ENCODE measurements at regions not wholly inside any gene's neighbourhood (a gene's known extent, or its start where the extent isn't known, plus 50 kb on each side); places are given as distances from the start of the nearest gene placed in this dataset.

DNA sequence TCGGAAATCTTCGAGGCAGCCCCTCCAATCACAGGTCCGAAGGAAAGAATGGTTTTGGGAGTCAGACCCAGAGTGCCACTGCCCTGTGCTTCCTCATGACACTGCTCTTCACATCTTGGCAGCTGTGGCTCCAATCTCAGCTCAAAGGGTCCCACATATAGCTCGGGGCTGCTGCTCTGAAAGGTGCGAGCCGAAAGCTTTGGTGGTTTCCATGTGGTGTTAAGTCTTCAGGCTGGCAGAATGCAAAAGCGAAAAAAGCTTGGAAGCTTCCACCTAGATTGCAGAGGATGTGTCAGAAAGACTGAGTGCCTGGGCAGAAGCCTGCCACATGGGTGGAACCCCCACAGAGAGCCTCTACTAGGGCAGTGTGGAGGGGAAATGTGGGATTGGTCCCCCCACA is 314.3 kb upstream of the CHD6 start:
- no peak for ATAC-seq (replicated peaks in 6 of 8)
- in situ Hi-C loops (cut with MboI; ENCODE audit: low pct_unique_long_range_greater_than_20kb in 2 of 9, low sequenced_read_pairs in 9 of 9, unreplicated experiment in 9 of 9): no loop called here
- H3K4me3 ChIP-seq: no peak overlapping the region
- no peaks in the 10 kb centered on the region for H3K4me1 ChIP-seq (replicated peaks in 1 of 2)
- WGBS, 10 experiments: 10 to 100% (median 81%) methylated on average over 1 to 4 of the region's 7 CpGs
- no peak overlapping the region for H3K27ac ChIP-seq

DNA sequence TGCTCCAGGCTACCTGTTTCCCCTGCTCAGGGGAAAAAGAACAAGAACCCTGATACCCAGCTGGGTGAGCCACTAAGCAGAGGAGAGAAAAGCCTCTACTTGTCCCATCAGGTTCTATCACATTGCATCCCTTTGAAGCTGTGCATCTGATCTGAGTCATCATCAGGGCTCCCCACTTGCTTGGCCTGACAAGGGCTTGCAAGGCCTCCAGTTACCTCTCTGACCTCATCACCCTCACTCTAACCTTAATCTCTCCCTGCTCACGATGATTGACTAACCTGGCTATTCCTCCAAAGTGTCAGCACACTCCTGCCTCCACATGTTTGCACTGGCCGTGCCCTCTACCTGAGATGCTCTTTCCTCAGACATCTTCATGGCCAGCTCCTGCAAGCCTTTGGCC is 309.5 kb upstream of the CHD6 start:
- 0 to 86% (median 42%) methylated on average over 1 of the region's 2 CpGs; no CpG with 5 or more reads in 6 of the 10 experiments for WGBS, 10 experiments
- H3K27ac ChIP-seq: no peak overlapping the region
- H3K4me3 ChIP-seq: no peak overlapping the region
- no peaks in the 10 kb centered on the region for H3K4me1 ChIP-seq (replicated peaks in 1 of 2)
- in situ Hi-C loops (cut with MboI; ENCODE audit: low pct_unique_long_range_greater_than_20kb in 2 of 9, low sequenced_read_pairs in 9 of 9, unreplicated experiment in 9 of 9): no loop called here
- no peak for ATAC-seq (replicated peaks in 6 of 8)

DNA sequence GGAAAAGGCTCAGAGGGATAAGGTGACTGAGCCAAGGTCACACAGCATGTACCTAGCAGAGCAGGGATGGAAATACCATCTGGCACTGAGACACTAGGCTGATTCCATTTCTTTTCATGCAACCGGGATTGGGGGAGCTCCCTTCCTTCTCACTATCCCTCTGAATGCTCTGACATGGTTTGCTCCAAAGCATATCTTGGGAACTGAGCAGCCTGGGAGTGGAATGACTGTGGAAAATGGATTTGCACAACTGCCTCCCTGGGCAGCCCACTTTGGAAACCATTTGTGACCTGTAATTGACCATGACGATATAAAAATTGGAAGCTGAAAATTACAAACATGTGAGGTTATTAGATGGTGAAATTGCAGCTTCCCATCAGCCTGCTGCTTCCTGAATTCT is 309.0 kb upstream of the CHD6 start:
- in situ Hi-C loops (cut with MboI; ENCODE audit: low pct_unique_long_range_greater_than_20kb in 2 of 9, low sequenced_read_pairs in 9 of 9, unreplicated experiment in 9 of 9): no loop called here
- WGBS, 10 experiments: 0 to 100% (median 46%) methylated on average over 1 to 2 of the region's 2 CpGs; no CpG with 5 or more reads in 4 of the 10 experiments

DNA sequence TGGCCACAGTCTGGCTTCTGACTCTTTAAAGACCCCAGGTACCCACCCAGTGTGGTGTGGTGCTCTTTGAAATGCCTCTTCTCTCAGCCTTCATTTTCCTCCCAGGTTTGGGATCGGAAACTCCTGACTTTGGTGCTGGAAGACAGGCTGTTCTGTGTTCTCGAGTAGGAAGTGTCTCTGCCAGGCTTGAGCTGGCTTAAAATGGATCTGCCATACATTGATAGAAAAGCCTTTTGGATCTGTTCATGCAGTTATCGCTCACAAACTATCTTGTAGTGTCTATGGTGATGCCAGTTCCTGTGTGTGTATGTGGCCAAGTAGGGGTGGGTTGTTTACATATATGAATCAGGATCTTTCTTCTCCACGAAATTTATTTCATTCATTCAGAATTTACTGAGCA is 307.3 kb upstream of the CHD6 start:
- no peak overlapping the region for H3K4me3 ChIP-seq
- H3K4me1 ChIP-seq (replicated peaks in 1 of 2): no peaks in the 10 kb centered on the region
- ATAC-seq (replicated peaks in 6 of 8): no peak
- 17 to 82% (median 24%) methylated on average over 2 to 4 of the region's 4 CpGs; no CpG with 5 or more reads in 4 of the 10 experiments for WGBS, 10 experiments
- H3K27ac ChIP-seq: no peak overlapping the region
- in situ Hi-C loops (cut with MboI; ENCODE audit: low pct_unique_long_range_greater_than_20kb in 2 of 9, low sequenced_read_pairs in 9 of 9, unreplicated experiment in 9 of 9): no loop called here

More for the DNA sequence above, 309.0 kb upstream of the CHD6 start:
- ATAC-seq (replicated peaks in 6 of 8): no peak
- Histone ChIP-seq H3K4me1 (replicated peaks in 1 of 2) (no peaks in the 10 kb centered on the region), H3K27ac (no peak overlapping the region), H3K4me3 (no peak overlapping the region)

DNA sequence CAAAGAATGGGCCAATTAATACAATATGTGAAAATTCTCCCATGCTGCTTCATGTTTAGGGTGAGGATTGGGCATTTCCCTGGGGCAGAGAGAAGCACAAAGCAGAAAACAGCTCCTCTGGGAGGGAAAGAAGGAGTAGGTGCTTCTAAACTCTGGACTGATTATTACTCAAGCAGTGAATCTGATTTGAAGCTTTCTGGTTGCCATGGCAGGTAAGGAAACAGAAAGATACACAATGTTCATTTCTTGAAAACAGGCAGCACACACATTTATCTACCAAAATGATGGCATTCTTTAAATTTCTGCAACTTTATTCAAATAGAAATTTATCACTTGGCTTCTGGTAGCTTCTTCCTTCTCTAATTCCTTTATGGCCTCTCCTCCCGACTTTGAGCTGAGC is 305.4 kb upstream of the CHD6 start:
- no peaks in the 10 kb centered on the region for H3K4me1 ChIP-seq (replicated peaks in 1 of 2)
- in situ Hi-C loops (cut with MboI; ENCODE audit: low pct_unique_long_range_greater_than_20kb in 2 of 9, low sequenced_read_pairs in 9 of 9, unreplicated experiment in 9 of 9): no loop called here
- peak in 2 of 8 experiments; percentile 28 to 29 for ATAC-seq (replicated peaks in 6 of 8)
- no peak overlapping the region for H3K27ac ChIP-seq
- no peak overlapping the region for H3K4me3 ChIP-seq
- 0 to 55% (median 27%) methylated on average over 1 of the region's 1 CpG; no CpG with 5 or more reads in 4 of the 10 experiments for WGBS, 10 experiments

DNA sequence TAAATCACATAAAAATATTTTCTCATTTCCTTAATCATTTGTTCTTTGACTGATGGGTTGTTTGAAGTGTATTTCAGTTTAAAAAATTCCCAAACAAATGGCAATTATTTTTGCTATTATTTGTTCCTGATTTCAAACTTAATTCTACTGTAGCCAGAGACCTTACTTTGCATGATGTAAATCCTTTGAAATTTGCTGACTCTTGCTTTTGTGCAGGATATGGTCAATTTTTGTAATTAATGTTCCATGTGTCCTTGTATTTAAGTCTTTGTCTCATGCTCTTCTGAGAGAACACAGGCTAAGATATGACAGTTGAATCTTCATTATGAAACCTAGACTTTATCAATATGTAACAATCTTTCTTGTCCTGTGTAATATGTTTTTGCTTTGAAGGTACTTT is 295.0 kb upstream of the CHD6 start:
- ATAC-seq (replicated peaks in 6 of 8): no peak
- in situ Hi-C loops (cut with MboI; ENCODE audit: low pct_unique_long_range_greater_than_20kb in 2 of 9, low sequenced_read_pairs in 9 of 9, unreplicated experiment in 9 of 9): no loop called here

DNA sequence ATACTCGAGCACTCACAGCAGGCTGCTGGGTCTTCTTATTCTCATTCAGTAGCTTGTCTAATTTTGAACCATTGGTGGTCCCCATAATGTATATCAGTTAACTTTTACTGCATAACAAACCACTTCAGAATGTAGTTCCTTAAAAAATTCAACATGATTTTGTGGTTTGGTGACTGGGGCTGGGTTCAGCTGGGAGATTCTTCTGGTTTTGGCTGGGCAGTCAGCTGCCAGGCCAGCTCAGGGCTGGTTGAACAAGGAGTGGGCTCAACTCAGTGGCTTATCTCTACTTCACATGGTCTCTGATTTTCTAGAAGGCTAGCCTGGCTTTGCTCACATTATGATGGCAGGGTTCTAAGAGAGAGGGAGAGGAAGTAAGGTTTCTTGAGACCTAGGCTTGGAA is 292.4 kb upstream of the CHD6 start:
- H3K27ac ChIP-seq: no peak overlapping the region
- 0 to 67% (median 20%) methylated on average over 1 of the region's 1 CpG; no CpG with 5 or more reads in 4 of the 10 experiments for WGBS, 10 experiments

More for the DNA sequence above, 295.0 kb upstream of the CHD6 start:
- Histone ChIP-seq H3K27ac (no peak overlapping the region), H3K4me3 (no peak overlapping the region), H3K4me1 (replicated peaks in 1 of 2) (no peaks in the 10 kb centered on the region)

DNA sequence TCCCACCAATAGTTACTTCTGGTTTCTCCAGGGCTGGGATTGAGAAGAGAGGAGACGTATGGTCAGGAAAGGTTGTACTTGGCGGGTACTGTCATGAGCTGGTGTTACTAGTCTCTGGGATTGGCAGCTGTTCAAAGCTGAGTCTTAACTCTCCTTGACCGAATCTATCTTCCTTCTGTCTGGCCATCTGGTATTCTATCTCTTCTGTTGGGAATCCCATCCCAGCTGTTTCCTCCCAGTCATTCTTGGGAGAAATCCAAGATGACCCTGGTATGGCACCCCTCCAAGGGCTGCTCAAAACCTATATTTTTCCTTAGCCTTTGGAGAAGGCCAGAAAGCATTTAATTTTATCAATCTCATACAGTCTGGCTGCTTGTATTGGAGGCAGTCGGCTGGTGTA is 287.0 kb upstream of the CHD6 start:
- Histone ChIP-seq H3K27ac (no peak overlapping the region), H3K4me3 (no peak overlapping the region), H3K4me1 (replicated peaks in 1 of 2) (no peaks in the 10 kb centered on the region)
- 0 to 92% (median 77%) methylated on average over 2 to 3 of the region's 4 CpGs; no CpG with 5 or more reads in 3 of the 10 experiments for WGBS, 10 experiments
- in situ Hi-C loops (cut with MboI; ENCODE audit: low pct_unique_long_range_greater_than_20kb in 2 of 9, low sequenced_read_pairs in 9 of 9, unreplicated experiment in 9 of 9): no loop called here
- ATAC-seq (replicated peaks in 6 of 8): no peak

More for the DNA sequence above, 292.4 kb upstream of the CHD6 start:
- Histone ChIP-seq H3K4me3 (no peak overlapping the region), H3K4me1 (replicated peaks in 1 of 2) (no peaks in the 10 kb centered on the region)
- no peak for ATAC-seq (replicated peaks in 6 of 8)
- in situ Hi-C loops (cut with MboI; ENCODE audit: low pct_unique_long_range_greater_than_20kb in 2 of 9, low sequenced_read_pairs in 9 of 9, unreplicated experiment in 9 of 9): no loop called here

DNA sequence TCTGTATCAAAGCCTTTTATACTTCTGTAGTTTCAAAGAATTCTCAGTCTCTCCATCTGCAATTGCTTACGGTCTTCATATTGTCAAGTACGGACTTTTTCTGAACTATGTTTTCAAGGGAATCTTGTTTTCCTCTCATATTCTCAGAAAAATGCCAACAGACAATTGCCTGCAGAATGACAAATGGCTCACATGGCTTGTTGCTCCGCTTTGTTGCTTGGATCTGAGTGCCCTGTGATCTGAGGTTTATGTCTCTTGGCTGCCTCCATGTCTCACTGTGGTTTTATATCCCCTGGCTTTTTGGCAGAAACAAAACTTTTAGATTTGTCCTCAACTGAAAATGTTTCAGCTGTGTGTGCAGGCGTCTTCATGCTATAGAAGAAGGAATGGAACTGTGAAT is 285.4 kb upstream of the CHD6 start:
- in situ Hi-C loops (cut with MboI; ENCODE audit: low pct_unique_long_range_greater_than_20kb in 2 of 9, low sequenced_read_pairs in 9 of 9, unreplicated experiment in 9 of 9): no loop called here
- Histone ChIP-seq H3K27ac (no peak overlapping the region), H3K4me3 (no peak overlapping the region), H3K4me1 (replicated peaks in 1 of 2) (no peaks in the 10 kb centered on the region)
- ATAC-seq (replicated peaks in 6 of 8): no peak
- 0 to 100% (median 36%) methylated on average over 2 to 4 of the region's 4 CpGs; no CpG with 5 or more reads in 1 of the 10 experiments for whole genome bisulfite sequencing, 10 experiments

DNA sequence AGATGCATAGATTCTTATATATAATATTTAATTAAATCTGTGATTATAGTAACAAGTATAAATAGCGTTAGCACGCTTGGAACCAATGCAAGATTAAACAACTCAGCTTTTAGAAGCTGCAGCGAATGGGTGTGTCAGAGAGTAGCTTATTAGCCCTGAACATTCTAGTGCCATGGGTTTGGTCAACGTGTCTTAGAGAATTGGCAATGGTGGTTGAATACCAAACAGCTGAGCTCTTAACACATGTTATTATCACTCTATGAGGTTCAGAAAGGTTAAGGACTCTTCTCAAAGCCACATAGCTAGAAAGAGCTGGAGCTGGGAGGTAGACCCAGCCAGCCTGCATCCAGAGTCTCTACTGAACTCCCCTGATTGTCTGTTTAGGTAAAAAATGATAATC is 284.2 kb upstream of the CHD6 start:
- WGBS, 10 experiments: 0 to 100% (median 42%) methylated on average over 2 to 4 of the region's 4 CpGs; no CpG with 5 or more reads in 2 of the 10 experiments
- in situ Hi-C loops (cut with MboI; ENCODE audit: low pct_unique_long_range_greater_than_20kb in 2 of 9, low sequenced_read_pairs in 9 of 9, unreplicated experiment in 9 of 9): no loop called here
- ATAC-seq (replicated peaks in 6 of 8): no peak

DNA sequence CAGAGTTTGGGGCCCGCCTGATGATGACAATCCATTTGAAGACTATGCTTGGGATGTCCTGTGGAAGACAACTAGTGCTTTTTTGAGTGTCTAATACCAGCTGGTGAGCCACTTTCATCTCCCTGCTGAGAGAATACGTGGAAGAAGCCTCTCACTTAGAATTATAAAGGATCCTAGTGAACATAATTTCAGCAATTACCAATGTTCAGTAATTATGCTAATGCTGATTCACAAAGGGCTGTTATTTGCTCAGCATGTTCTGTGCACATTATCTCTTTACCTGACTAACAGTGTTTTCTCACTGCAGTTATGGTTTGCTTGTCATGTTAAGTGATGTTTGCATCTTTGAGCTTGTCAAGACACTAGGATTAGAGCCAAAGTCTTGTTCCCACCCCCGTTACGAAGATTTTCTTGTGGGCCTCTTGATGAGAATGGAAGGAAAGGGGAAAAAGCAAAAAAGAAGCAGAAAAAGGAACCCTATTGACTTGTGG is 282.1 kb upstream of the CHD6 start:
- no peak overlapping the region for H3K4me3 ChIP-seq
- H3K27ac ChIP-seq: no peak overlapping the region
- in situ Hi-C loops (cut with MboI; ENCODE audit: low pct_unique_long_range_greater_than_20kb in 2 of 9, low sequenced_read_pairs in 9 of 9, unreplicated experiment in 9 of 9): no loop called here
- WGBS, 10 experiments: 15 to 70% (median 38%) methylated on average over 1 to 4 of the region's 4 CpGs; no CpG with 5 or more reads in 1 of the 10 experiments
- ATAC-seq (replicated peaks in 6 of 8): no peak
- no peaks in the 10 kb centered on the region for H3K4me1 ChIP-seq (replicated peaks in 1 of 2)

More for the DNA sequence above, 284.2 kb upstream of the CHD6 start:
- no peaks in the 10 kb centered on the region for H3K4me1 ChIP-seq (replicated peaks in 1 of 2)
- no peak overlapping the region for H3K27ac ChIP-seq
- H3K4me3 ChIP-seq: no peak overlapping the region

DNA sequence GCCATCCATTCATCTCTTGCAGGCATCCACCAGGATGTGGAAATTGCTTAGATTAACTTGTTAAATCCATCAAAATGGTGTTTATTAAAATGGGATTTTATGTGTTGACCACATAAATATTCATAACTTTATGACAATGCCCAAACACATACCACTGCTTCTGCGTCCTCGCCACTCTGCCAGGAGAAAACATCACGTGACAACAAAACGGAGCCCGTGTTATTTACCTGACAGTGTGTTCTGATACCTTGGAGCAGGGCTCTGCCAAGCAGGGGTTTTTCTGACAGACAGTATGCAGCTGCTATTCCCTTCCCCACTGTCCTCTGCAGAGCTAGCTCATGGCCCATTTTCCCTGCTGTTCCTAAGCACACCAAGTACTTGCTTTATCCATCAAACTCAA is 279.5 kb upstream of the CHD6 start:
- no peak overlapping the region for H3K27ac ChIP-seq
- ATAC-seq (replicated peaks in 6 of 8): no peak
- in situ Hi-C loops (cut with MboI; ENCODE audit: low pct_unique_long_range_greater_than_20kb in 2 of 9, low sequenced_read_pairs in 9 of 9, unreplicated experiment in 9 of 9): no loop called here
- H3K4me1 ChIP-seq (replicated peaks in 1 of 2): no peaks in the 10 kb centered on the region
- WGBS, 10 experiments: 57 to 87% (median 66%) methylated on average over 1 to 5 of the region's 5 CpGs; no CpG with 5 or more reads in 5 of the 10 experiments
- no peak overlapping the region for H3K4me3 ChIP-seq

DNA sequence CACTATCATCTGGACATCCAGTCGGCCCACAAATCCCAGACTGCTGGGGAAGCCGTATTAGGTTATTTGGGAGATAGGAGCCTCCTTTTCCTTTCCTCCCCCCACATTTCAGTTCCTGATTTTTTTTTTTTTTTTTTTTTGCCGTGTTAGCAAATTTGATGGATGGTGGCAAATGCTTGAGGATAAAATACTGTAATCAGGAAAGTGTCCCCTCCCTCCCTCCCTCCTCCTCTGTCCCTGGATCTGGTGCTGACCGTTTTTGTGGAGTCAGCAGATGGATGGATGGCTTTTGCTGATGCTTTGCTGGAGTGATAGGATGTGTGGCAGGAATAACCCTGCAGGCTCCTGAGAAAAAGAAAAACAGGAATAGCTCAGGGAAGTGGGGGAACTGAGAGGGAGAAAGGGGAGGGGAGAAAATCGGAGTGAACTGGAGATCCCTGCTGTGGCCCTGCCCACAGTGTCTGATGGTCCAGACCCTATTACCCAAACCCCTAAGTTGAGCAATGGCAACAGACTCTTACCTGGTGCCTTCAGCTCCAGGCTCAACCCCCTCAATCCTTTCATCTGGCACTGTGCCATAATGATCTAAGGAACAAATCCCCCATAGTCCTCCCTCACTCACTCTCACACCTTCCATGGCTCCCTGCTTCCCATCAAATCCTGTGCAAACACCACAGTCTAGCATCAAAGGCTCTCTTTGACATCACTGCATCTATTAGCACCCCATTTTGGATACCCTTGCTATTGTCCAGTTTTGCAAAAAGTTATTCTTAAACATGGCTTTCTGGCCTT is 277.3 kb upstream of the CHD6 start:
- H3K4me3 ChIP-seq: no peak overlapping the region
- no peaks in the 10 kb centered on the region for H3K4me1 ChIP-seq (replicated peaks in 1 of 2)
- H3K27ac ChIP-seq: no peak overlapping the region
- in situ Hi-C loops (cut with MboI; ENCODE audit: low pct_unique_long_range_greater_than_20kb in 2 of 9, low sequenced_read_pairs in 9 of 9, unreplicated experiment in 9 of 9): no loop called here
- 0 to 65% (median 20%) methylated on average over 1 to 4 of the region's 5 CpGs; no CpG with 5 or more reads in 3 of the 10 experiments for WGBS, 10 experiments
- ATAC-seq (replicated peaks in 6 of 8): no peak
